T-cell (primary cell): ENCODE measurements at regions not wholly inside any gene's neighbourhood (a gene's known extent, or its start where the extent isn't known, plus 50 kb on each side); places are given as distances from the start of the nearest gene placed in this dataset.

Experiments
- ATAC-seq, 4 experiments: fragments of 200-7000 bp in 3 of 4; fragments of 150-1000 bp in 1 of 4; cut with Tn5 transposase; replicated peaks in 1 of 4; 1 replicate in 3 of 4; 2 replicates in 1 of 4; pipeline ENCODE4 v1.10.0; 2021; ENCODE audit warnings: moderate library complexity in 3 of 4, mild to moderate bottlenecking in 2 of 4, moderate number of reproducible peaks in 1 of 4
- CTCF ChIA-PET, 2 donors: fragments of 300-600 bp; sonication (Branson Sonifier 250); formaldehyde crosslinking; loops; one replicate each; lab custom pipeline; 2022; ENCODE audit warnings: antibody characterized with exemption in 2 of 2; lab: Charles Lee
- POLR2A ChIA-PET, 2 donors: fragments of 300-600 bp; sonication (Branson Sonifier 250); formaldehyde crosslinking; loops; one replicate each; lab custom pipeline; 2022; ENCODE audit warnings: antibody characterized with exemption in 2 of 2; lab: Charles Lee
- DNase-seq, 35 experiments: peaks; one replicate each; pipeline versions ENCODE4 v3.0.0 to v3.0.0-alpha.2; 2013 to 2023
- H3K27ac ChIP-seq: one replicate; pipeline ENCODE4 v1.5.1; 2013; ENCODE audit warnings: low read length
- H3K27me3 ChIP-seq, 2 experiments: replicated peaks in 1 of 2; 1 replicate in 1 of 2; 2 replicates in 1 of 2; pipeline versions ENCODE4 v1.6.1 to v1.7.0; 2013; ENCODE audit warnings: low read length in 1 of 2, mixed read lengths in 1 of 2; ENCODE audit not compliant: control insufficient read depth in 2 of 2, insufficient read depth in 2 of 2; ENCODE audit errors: extremely low read depth in 1 of 2
- H3K36me3 ChIP-seq, 2 donors: 1 replicate in 1 of 2; 2 replicates in 1 of 2; pipeline versions ENCODE4 v1.6.1 to v1.7.0; 2013; ENCODE audit warnings: low read length in 1 of 2; ENCODE audit not compliant: control insufficient read depth in 2 of 2, insufficient read depth in 1 of 2; ENCODE audit errors: extremely low read depth in 1 of 2
- H3K4me1 ChIP-seq, 2 experiments: 1 replicate in 1 of 2; 2 replicates in 1 of 2; pipeline versions ENCODE4 v1.6.1 to v1.7.0; 2013; ENCODE audit warnings: low read length in 2 of 2, mixed read lengths in 1 of 2; ENCODE audit not compliant: insufficient read depth in 2 of 2, control insufficient read depth in 1 of 2; ENCODE audit errors: extremely low read depth in 1 of 2
- H3K4me3 ChIP-seq, 2 donors: 1 replicate in 1 of 2; 2 replicates in 1 of 2; pipeline versions ENCODE4 v1.5.1 to v1.7.0; 2013; ENCODE audit warnings: mild to moderate bottlenecking in 2 of 2, low read length in 1 of 2, moderate library complexity in 1 of 2; ENCODE audit not compliant: control insufficient read depth in 1 of 2; ENCODE audit errors: extremely low read depth in 1 of 2
- H3K9me3 ChIP-seq: 2 replicates; pipeline ENCODE4 v1.7.0; 2013
- H3K27ac Mint-ChIP-seq, 2 donors: one replicate each; pipeline ENCODE4 v1.8.0; 2020 to 2021; ENCODE audit warnings: mild to moderate bottlenecking in 2 of 2, mixed read lengths in 2 of 2
- H3K27me3 Mint-ChIP-seq, 2 donors: one replicate each; pipeline ENCODE4 v1.8.0; 2021 to 2022; ENCODE audit warnings: mixed read lengths in 2 of 2
- H3K36me3 Mint-ChIP-seq: one replicate; pipeline ENCODE4 v1.8.0; 2021; ENCODE audit warnings: mixed read lengths
- H3K4me1 Mint-ChIP-seq, 3 donors: one replicate each; pipeline ENCODE4 v1.8.0; 2020 to 2022; ENCODE audit warnings: mixed read lengths in 3 of 3, mild to moderate bottlenecking in 1 of 3
- H3K4me3 Mint-ChIP-seq, 3 donors: one replicate each; pipeline ENCODE4 v1.8.0; 2020 to 2022; ENCODE audit warnings: mild to moderate bottlenecking in 3 of 3, mixed read lengths in 3 of 3, moderate library complexity in 3 of 3
- H3K9me3 Mint-ChIP-seq, 3 donors: one replicate each; pipeline ENCODE4 v1.8.0; 2020 to 2022; ENCODE audit warnings: mixed read lengths in 3 of 3
- WGBS: methylation state at CpG from one replicate; pipeline ENCODE4 v1.1.5; 2013; ENCODE audit warnings: missing lambda C conversion rate; ENCODE audit not compliant: insufficient coverage; 5-methylcytosine and 5-hydroxymethylcytosine counted together

GRCh38 chr6:155994086-155994485, 538.4 kb upstream of the NOX3 start:
- Mint-ChIP-seq H3K4me1 (no peaks in the 10 kb centered on the region), H3K9me3 (peaks cover 0 to 8% (median 4%) of the 10 kb centered on the region in 3 donors), H3K36me3 (no peaks in the 10 kb centered on the region), H3K27me3 (peaks cover 3% of the 10 kb centered on the region in 2 donors), H3K27ac (no peak overlapping the region), H3K4me3 (no peak overlapping the region)
- H3K4me1 ChIP-seq, result no peaks in the 10 kb centered on the region
- DNase-seq, result no peak
- no peak overlapping the region for H3K4me3 ChIP-seq
- H3K27me3 ChIP-seq, result peaks cover 0 to 2% of the 10 kb centered on the region in 2 experiments
- ChIA-PET POLR2A (no interaction called here), CTCF (no interaction called here)
- H3K9me3 ChIP-seq, result no peaks in the 10 kb centered on the region
- H3K36me3 ChIP-seq, result no peaks in the 10 kb centered on the region
- ATAC-seq, result no peak
- WGBS, result 89% methylated on average over 2 of the region's 7 CpGs
- H3K27ac ChIP-seq, result no peak overlapping the region

GRCh38 chr6:155993240-155993639, 537.6 kb upstream of the NOX3 start:
- Mint-ChIP-seq H3K27me3 (peaks cover 3% of the 10 kb centered on the region in 2 donors), H3K4me3 (no peak overlapping the region), H3K9me3 (peaks cover 0 to 8% (median 4%) of the 10 kb centered on the region in 3 donors), H3K4me1 (no peaks in the 10 kb centered on the region), H3K36me3 (no peaks in the 10 kb centered on the region), H3K27ac (no peak overlapping the region)
- ATAC-seq (no peak), DNase-seq (no peak)
- ChIA-PET CTCF (no interaction called here), POLR2A (interaction anchor here in 1 of 2 donors (0.5 kb wide), 1 partner anchor 792 kb away, joined by 3 read pairs; no protein-coding TSS in a partner anchor)
- H3K27ac ChIP-seq, result no peak overlapping the region
- WGBS, result no CpG with 5 or more reads among the region's 6 CpGs
- H3K36me3 ChIP-seq, result no peaks in the 10 kb centered on the region
- H3K4me3 ChIP-seq, result no peak overlapping the region
- no peaks in the 10 kb centered on the region for H3K4me1 ChIP-seq
- peaks cover 0 to 2% of the 10 kb centered on the region in 2 experiments for H3K27me3 ChIP-seq
- H3K9me3 ChIP-seq, result no peaks in the 10 kb centered on the region

- ChIA-PET POLR2A (no interaction called here), CTCF (no interaction called here)
- Mint-ChIP-seq H3K9me3 (no peaks in the 10 kb centered on the region), H3K36me3 (no peaks in the 10 kb centered on the region), H3K27ac (no peak overlapping the region), H3K4me3 (no peak overlapping the region), H3K27me3 (no peaks in the 10 kb centered on the region), H3K4me1 (no peaks in the 10 kb centered on the region)
- no peak overlapping the region for H3K4me3 ChIP-seq
- 83% methylated on average over 2 of the region's 3 CpGs for WGBS
- no peaks in the 10 kb centered on the region for H3K4me1 ChIP-seq
- no peaks in the 10 kb centered on the region for H3K9me3 ChIP-seq
- ATAC-seq, result no peak
- no peak overlapping the region for H3K27ac ChIP-seq
- no peaks in the 10 kb centered on the region for H3K36me3 ChIP-seq
- no peaks in the 10 kb centered on the region for H3K27me3 ChIP-seq
- DNase-seq, result no peak
Observed at GRCh38 chr6:155985660-155986138, 530.1 kb upstream of the NOX3 start.

GRCh38 chr6:155980768-155981079, 525.1 kb upstream of the NOX3 start:
- ATAC-seq (no peak), DNase-seq (no peak)
- Mint-ChIP-seq H3K4me3 (no peak overlapping the region), H3K27ac (no peak overlapping the region), H3K4me1 (no peaks in the 10 kb centered on the region), H3K27me3 (no peaks in the 10 kb centered on the region), H3K36me3 (no peaks in the 10 kb centered on the region), H3K9me3 (no peaks in the 10 kb centered on the region)
- no peaks in the 10 kb centered on the region for H3K9me3 ChIP-seq
- ChIA-PET CTCF (no interaction called here), POLR2A (interaction anchor here in 1 of 2 donors (0.9 kb wide), 1 partner anchor 11 kb away, joined by 3 read pairs; no protein-coding TSS in a partner anchor)
- no peak overlapping the region for H3K4me3 ChIP-seq
- H3K27me3 ChIP-seq, result no peaks in the 10 kb centered on the region
- no peaks in the 10 kb centered on the region for H3K4me1 ChIP-seq
- H3K27ac ChIP-seq, result no peak overlapping the region
- no peaks in the 10 kb centered on the region for H3K36me3 ChIP-seq

GRCh38 chr6:155980014-155980767, 524.6 kb upstream of the NOX3 start:
- no peaks in the 10 kb centered on the region for H3K36me3 Mint-ChIP-seq
- Histone ChIP-seq H3K36me3 (no peaks in the 10 kb centered on the region), H3K4me1 (no peaks in the 10 kb centered on the region), H3K4me3 (no peak overlapping the region), H3K27ac (no peak overlapping the region), H3K27me3 (no peaks in the 10 kb centered on the region), H3K9me3 (no peaks in the 10 kb centered on the region)
- H3K9me3 Mint-ChIP-seq, result no peaks in the 10 kb centered on the region
- no peak for ATAC-seq
- H3K4me1 Mint-ChIP-seq, result no peaks in the 10 kb centered on the region
- H3K27me3 Mint-ChIP-seq, result no peaks in the 10 kb centered on the region
- DNase-seq, result no peak
- POLR2A ChIA-PET, result interaction anchor here in 1 of 2 donors (0.9 kb wide), 1 partner anchor 11 kb away, joined by 3 read pairs; no protein-coding TSS in a partner anchor
- CTCF ChIA-PET, result interaction anchor here in 1 of 2 donors (0.6 kb wide), 1 partner anchor 653 kb away, joined by 3 read pairs; no protein-coding TSS in a partner anchor
- WGBS, result 94% methylated on average over 2 of the region's 5 CpGs
- H3K27ac Mint-ChIP-seq, result no peak overlapping the region
- H3K4me3 Mint-ChIP-seq, result no peak overlapping the region

- WGBS, result 100% methylated on average over 2 of the region's 8 CpGs
- ChIA-PET CTCF (no interaction called here), POLR2A (no interaction called here)
- Mint-ChIP-seq H3K9me3 (no peaks in the 10 kb centered on the region), H3K27me3 (no peaks in the 10 kb centered on the region), H3K4me3 (peak overlapping the region in 2 of 3 donors; percentile 6 to 39), H3K36me3 (no peaks in the 10 kb centered on the region), H3K4me1 (peaks cover 21 to 33% (median 26%) of the 10 kb centered on the region in 3 donors), H3K27ac (no peak overlapping the region)
- Histone ChIP-seq H3K9me3 (no peaks in the 10 kb centered on the region), H3K27ac (no peak overlapping the region), H3K36me3 (no peaks in the 10 kb centered on the region), H3K4me1 (peaks cover 3 to 7% of the 10 kb centered on the region in 2 experiments), H3K4me3 (no peak overlapping the region), H3K27me3 (no peaks in the 10 kb centered on the region)
- DNase-seq (no peak), ATAC-seq (no peak)
Observed at GRCh38 chr6:155975506-155975905, 519.9 kb upstream of the NOX3 start.
